GM19397 (cell line): ENCODE measurements at regions not wholly inside any gene's neighbourhood (a gene's known extent, or its start where the extent isn't known, plus 50 kb on each side); places are given as distances from the start of the nearest gene placed in this dataset.
"Not testable (repeated sequence)": the region's sequence is repeated elsewhere in the genome, so short reads cannot be mapped to it uniquely, and the experiment has no call there.

Experiments used
- ATAC-seq: cut with Tn5 transposase; IDR thresholded peaks from one replicate; pipeline ENCODE4 v1.9.1; 2021; ENCODE audit warnings: mild to moderate bottlenecking, moderate library complexity; ENCODE audit not compliant: unreplicated experiment

DNA sequence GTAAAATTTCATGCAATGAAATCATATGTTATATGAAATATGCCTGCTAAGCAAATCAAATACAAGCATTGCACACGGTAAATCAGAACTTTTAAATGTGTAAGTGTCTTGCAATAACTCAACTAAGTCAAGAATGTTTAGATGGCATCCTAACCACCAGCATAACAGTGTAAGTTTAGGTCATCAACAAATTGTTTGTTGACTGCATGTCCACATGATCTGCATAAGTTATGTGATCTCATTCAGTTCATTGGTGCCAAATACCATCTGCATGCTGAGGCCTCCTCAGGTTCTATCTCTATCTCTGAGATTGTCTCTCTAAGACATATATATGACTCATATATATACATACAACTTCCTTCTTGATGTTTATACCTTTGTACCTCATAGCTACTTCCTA lies 159.6 kb upstream of the STK32A start:
- ATAC-seq = no peak

DNA sequence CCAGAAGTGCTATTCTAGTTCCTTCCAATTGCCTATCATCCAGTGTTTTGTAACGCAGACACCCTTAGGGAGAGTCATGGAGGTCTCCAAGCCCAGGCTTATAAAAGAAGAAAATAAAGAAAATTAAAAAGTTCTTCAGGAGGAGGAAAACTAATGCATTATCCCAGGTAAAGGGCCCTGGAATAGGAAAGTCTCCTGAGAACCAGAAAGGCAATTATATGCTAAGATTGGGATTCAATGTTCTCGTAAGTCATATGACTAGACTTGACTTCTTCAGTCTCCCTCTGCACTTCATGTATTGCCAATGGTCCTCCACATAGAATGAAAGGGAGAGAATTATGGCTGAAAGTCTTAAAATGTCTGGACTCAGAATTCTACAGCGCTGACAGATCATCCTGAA lies 154.4 kb upstream of the STK32A start:
- ATAC-seq = no peak

DNA sequence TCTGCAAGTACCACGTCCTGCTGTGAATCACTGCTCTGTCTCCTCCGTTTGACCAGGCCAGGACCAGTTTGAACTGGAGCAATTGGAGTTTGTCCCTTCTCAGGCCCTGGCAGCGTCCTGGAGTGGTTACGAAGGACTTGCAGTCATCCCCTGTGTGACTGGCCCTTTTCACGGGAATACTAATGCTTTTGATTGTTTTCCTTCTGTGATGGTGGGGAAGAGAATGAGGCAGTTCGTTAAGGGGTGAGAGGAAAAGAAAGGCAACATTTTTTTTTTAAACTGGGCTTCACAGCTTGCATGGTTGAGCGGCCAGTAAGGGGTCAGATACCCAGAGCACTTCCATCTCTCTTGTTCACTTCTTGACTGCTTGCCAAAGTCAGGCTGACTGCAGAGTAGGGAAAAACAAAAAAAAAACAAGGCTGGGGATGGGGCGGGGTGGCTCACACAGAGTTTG lies 153.5 kb upstream of the STK32A start:
- ATAC-seq = no peak

DNA sequence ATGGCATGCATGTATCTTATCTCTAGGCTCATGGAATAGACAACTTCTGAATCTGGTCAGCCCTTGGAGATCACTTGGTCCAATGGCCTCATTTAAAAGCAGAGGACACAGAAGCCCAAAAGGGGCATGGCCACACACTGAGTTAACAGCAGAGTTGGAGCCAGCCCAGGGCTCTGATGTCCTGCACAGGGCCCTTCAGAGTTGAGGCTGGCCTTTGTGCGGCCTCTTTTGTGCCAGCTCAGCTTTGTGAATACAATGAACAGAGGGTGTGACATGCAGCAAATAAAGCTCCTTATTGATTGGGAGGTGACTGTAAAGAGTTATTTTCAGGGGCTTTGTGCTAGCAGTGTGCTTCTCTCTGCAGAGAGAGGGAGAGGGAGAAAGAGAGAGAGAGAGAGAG lies 150.1 kb upstream of the STK32A start:
- no peak for ATAC-seq

DNA sequence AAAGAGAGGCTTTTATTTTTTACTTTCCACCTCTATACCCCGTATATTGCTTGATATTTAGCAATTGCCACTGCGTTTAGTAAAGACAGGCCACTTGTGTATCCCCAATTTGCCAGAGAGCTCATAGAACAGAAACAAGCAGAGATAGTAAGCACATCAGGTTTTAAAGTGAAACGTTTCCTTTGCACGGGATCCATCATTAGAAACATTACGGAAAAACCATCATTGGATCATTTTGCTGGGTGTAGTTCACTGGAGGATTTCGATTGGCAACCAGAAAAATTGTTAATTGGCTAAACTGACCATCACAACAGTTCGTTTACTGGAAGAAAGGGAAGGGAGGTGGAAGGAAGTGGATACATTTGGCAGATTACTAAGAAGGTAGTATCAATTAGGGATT lies 149.4 kb upstream of the STK32A start:
- no peak for ATAC-seq

DNA sequence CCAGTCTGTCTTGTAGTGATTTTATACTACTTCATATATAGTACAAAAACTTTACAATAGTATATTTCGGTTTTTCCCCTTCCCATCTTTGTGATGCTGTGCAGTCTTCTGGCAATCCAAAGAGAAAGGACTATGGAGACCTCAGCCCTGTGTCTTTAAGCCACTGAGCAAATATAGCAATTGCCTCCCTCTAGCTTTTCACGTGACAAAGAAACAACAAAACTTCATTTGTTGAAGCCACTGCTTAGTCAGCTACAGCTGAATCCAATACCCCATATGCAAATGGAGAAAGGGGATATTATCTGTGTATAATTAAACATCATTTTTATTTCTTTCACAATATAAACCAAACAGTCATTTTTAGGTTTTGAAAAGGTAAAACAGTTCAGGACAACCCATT lies 142.8 kb upstream of the STK32A start:
- no peak for ATAC-seq

DNA sequence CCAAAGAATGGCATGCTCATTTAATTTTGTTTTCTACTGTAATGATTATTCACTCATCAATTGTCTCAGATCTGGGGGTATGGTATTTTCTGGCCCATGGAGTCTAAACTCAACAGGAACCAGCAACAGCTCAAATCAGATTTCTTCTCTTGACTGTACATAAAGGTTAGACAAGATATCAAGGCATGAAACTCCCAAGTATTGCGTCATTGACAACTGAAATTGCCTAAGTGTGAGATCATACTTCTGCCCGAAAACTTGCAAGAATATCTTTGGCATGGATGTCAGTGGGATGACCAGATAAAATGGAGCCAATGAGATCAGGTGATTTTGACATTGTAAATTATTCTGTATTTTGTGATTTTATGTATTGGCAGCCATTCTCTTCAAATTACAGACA lies 141.7 kb upstream of the STK32A start:
- no peak for ATAC-seq

DNA sequence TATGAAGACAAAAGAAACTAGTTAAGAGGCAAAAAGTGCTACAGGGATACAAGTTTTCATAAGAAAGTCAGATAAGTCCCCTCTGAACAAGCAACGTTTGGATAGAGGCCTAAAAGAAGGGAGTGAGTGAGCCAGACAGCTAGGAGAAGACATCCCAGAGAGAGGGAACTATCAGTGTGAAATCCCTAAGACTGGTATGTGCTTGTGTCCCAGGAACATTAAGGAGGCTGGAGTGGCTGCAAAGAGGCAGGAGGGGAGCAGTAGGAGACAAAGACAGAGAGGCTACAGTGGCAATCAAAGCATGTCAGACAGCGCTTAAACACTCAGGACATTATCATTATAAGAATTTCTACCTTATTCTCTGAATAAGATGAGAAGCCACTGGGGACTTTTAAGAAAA lies 139.1 kb upstream of the STK32A start:
- no peak for ATAC-seq

DNA sequence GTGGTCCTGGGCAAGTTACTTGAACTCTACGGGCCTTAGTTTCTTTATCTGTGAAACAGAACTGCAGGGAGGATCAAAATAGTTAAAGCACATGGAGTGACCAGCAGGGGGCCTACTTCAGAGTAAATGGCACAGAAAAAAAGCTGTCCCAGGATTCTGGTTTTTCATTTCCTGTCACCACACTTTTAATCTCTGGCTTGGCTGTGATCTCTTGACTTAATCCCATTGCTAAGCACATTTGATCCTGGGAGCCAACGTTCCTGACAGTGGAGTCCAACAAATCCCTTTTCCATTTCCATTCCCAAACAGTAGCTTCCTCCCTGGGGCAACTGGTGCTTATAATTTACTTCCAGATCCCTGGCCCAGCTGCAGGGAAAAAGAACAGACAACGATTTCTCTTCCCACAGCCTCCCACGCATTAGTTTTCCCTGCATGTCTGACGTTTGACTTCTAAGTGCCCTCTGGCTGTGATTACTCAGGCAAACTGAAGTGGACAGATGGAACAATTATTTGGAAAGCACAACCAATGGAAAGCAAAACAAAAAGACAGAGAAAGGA lies 136.5 kb upstream of the STK32A start:
- no peak for ATAC-seq

DNA sequence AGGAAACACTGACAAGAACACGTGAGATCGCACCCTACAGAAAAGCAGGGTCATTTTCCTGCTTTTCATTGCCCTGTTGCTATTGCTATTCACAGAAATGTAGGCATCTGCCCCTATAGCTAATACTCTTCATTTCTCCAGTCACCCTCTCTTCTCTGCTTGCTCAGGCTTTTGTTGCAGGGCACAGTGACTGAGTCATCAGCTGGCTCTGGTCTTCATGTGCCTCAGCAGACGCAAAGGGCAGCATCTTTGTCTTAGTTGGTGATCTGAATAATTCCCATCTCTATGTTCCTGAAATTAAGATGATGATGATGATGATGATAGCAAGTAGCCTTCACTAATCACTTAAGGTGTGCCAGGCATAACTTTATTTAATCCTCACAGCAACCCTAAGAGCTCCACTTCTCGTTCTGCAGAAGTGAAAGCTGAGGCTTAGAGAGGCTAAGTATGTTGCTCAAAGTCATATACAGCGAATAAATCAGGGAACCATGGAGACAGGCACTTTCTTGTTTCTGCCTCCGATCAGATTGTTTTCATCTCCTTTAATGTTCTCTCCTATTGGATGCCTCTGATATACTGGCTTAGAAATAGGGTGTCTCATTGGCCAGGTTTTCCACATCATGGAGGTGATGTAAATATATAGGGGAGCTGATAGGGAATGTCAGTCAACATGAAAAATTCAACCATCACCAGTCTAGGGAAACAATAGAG lies 133.0 kb upstream of the STK32A start:
- no peak for ATAC-seq

DNA sequence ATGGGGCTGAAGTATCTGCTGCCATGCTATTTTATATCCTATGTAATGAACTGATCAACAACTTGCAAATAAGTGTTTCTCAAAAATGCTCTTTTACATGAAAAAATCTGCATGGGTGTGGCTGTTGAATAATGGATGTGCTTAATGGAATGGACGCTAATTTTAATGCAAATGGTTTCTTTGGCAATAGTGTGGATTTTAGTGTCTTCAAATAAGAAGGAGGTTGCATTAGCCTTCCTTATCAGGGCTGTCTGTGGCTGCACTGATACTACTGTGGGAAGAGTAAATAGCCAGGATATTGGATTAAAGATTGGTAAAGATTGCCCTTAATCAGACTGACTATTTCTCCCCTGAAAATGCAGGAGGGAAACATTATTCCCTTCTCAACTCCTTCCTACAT lies 121.9 kb upstream of the STK32A start:
- ATAC-seq = no peak

DNA sequence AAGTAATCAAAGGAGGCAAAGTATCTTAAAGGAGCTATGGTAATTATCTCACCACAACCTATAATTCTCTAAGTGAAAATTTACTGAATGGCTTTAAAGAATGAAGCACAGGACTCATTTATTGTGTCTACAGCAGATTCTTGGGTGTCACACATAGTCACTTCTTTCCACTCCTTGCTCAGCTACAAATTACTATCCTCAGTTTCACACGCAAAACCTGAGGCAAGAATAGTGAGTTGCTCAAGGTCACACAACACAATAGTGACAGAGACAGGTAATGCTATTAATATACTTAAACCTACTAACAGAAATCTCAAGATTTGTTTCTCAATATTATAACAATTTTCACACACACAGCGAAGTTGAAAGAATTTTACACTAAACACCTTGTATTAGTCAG lies 120.9 kb upstream of the STK32A start:
- no peak for ATAC-seq

DNA sequence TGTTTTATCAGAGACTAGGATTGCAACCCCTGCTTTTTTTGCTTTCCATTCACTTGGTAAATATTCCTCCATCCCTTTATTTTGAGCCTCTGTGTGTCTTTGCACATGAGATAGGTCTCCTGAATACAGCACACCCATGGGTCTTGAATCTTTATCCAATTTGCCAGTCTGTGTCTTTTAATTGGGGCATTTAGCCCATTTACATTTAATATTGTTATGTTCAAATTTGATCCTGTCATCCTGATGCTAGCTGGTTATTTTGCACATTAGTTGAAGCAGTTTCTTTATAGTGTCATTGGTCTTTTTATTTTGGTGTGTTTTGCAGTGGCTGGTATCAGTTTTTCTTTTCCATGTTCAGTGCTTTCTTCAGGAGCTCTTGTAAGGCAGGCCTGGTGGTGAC lies 95.1 kb upstream of the STK32A start:
- ATAC-seq = not testable (repeated sequence)

DNA sequence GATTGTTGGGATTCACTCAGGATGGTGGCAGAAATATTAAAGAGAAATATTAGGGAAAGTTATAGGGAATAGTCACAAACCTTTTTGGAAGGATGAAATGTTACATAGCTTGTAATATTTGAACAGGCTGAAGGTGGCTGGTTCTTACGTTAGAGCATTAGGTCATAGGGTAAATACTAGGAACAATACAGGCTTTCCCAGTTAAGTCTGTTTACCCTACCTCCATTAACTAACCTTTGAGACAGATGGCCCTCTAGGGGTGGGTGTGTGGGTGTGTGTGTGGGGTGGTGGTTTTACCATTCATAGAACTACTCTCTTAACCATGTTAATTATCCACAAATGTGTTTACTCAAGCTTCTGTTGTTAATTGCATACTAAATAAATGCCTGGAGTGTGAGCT lies 94.3 kb upstream of the STK32A start:
- no peak for ATAC-seq

DNA sequence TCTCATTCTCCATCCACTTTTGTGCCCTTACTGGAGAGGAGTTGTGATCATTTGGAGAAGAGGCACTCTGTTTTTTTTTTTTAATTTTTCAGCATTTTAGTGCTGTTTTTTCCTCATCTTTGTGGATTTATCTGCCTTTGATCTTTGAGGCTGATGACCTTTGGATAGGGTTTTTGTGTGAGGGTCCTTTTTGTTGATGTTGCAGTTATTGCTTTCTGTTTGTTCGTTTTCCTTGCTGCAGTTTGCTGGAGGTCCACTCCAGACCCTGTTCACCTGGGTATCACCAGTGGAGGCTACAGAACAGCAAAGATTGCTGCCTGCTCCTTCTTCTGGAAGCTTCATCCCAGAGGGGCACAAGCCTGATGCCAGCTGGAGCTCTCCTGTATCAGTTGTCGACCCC lies 93.2 kb upstream of the STK32A start:
- ATAC-seq = not testable (repeated sequence)

DNA sequence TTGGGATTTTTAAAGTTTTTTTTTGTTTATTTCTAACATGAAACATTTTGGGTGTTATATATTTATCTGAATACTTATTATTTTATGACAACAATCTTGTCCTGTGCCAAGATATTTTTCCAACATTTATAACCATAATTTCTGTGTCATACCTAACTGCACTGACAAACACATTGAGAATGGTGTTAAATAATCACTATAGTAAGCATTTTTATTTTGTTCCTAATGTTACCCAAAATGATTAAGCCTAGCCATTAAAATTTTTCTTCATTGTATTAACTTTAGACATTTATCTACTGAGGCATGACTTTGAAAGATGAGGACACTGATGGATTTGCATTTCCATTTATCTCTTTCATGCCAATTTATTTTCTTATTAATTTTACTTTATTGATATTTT lies 91.6 kb upstream of the STK32A start:
- no peak for ATAC-seq

DNA sequence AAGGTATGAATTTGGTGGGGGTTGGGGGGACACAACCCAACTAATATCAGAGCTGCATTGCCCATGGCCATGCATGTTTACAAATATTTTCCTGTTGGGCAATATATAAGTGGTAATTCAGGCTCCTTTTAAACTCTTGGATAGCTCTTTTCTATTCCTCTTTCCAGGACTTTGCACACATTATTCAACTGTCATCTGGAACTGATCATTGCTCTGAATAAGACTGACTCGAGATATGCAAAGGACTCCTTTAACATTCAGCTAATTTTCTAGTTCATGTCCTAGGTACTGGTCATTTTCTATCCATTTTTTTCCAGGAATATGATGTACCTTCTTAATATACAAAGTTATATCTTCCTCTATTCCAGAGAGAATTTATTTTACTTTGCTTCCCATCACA lies 89.5 kb upstream of the STK32A start:
- ATAC-seq = no peak

DNA sequence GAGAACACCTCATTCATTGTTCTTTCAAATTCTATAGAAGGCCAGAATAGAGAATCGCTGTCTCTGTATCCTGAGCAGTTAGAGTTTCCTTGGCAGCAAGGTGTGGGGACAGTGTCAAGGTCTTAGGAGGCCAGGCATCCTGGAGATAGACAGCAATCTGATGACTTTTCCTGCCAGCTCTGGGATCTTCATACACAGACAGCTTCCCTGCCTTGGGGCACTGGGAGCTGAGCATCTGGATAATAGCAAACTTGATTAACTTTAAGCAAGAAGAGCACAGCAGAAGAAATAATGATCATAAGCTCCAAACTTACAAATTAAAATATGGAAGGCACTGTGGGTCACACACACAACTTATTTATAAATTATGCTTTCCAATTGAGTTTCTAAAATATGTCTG lies 86.1 kb upstream of the STK32A start:
- no peak for ATAC-seq

DNA sequence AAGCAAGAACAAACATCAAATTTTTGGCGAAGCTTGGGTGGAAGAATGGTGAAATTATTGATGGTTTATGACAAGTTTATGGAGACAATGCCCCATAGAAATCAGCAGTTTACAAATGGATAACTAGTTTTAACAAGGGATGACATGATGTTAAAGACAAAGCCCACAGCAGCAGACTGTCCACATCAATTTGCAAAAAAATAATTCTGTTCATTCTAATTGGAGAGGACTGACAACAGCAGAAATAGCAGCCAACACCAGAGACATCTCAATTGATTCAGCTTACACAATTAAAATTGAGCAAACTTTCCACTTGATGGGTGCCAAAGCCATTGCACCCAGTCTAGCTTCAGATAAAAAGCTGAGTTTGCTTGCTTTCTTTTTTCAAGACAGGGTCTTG lies 82.7 kb upstream of the STK32A start:
- ATAC-seq = no peak

DNA sequence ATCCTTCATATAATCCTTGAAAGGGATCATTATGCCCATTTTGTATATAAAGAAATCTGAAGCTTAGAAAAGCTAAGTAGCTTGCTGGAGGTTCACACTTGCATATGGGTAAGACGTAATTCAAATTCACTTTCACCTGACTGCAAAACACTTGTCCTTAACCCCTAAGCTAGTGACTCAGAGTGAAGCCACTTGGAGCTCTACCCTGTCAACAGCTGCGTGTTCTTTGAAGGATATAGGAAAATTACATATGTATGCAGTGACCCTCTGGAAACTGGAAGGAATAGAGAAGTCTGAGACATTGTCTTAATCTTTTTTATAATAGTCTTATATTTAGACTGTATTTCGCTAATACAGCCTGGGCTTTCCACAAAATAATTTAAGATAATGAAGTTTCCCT lies 80.0 kb upstream of the STK32A start:
- ATAC-seq = no peak

DNA sequence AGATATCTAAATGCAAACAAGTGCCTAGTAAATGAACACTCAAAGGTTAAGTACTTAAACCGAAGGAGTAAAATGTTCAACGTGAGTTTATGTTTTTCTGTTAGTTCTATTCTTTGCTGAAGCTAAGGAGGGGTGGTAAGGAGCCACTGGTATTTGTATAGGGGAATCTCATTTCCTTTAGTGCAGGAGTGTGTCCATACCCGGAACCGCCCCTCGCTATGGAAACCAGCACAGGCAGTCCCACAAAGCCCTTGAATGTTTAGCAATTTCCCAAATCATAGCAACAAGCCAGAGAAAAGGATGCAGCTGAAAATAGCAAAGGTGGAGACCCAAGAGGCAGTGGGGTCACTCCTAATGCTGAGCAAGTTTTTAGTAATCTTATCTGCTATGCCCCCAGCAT lies 78.8 kb upstream of the STK32A start:
- ATAC-seq = no peak

DNA sequence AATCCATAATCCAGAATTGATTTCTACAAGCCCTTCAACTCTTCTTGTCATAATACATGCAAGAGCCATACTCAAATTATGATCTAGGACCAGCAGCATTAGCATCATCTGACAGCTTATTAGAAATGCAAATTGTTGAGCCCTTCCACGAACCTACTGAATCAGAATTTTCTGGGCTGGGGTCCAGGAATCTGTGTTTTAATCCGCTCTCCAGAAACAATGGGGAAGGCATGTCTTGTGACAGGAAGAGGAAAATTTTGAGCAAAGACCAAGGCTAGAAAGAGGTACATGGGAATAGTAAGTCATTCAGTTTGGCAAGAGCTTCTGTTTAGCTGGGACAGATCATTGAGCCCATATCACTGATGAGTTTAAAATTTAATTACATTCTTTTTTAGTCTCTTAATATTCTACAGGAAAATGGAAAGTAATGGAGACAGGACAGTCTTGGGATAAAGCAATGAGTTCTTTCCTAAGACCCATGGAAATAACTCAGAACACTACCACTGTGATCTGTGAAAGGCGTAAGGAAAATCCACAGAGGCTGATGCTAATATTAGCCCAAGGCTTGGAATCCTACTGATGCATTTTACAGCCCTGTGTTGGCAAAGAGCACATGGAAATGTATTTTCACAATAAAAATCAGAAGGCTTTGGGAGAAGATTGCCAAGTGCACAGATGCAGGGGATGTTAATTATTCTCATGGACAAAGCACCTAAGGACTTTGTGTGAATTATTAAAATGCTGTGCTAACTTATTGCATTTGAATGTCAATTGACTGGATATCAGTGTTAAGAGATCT lies 73.7 kb upstream of the STK32A start:
- ATAC-seq = no peak
